GM23248 (cell line): ENCODE measurements at regions not wholly inside any gene's neighbourhood (a gene's known extent, or its start where the extent isn't known, plus 50 kb on each side); places are given as distances from the start of the nearest gene placed in this dataset.

Source experiments
- DNase-seq: peaks from one replicate; pipeline ENCODE4 v3.0.0-alpha.2; 2015
- H2AFZ ChIP-seq: fragments of 200-600 bp; sonication (generic); 2 replicates; pipeline ENCODE4 v1.6.1; 2016; ENCODE audit warnings: antibody characterized with exemption
- H3F3A ChIP-seq: fragments of 200-600 bp; sonication (generic); 2 replicates; pipeline ENCODE4 v1.6.1; 2016; ENCODE audit warnings: mild to moderate bottlenecking, antibody characterized with exemption, mixed run types; ENCODE audit not compliant: insufficient read depth
- H3K27ac ChIP-seq: fragments of 200-600 bp; sonication (generic); 2 replicates; pipeline ENCODE4 v1.5.1; 2016; ENCODE audit warnings: mild to moderate bottlenecking
- H3K27me3 ChIP-seq: fragments of 200-600 bp; sonication (generic); replicated peaks from 2 replicates; pipeline ENCODE4 v1.6.1; 2016; ENCODE audit warnings: mild to moderate bottlenecking; ENCODE audit not compliant: insufficient read depth
- H3K36me3 ChIP-seq: fragments of 200-600 bp; sonication (generic); 2 replicates; pipeline ENCODE4 v1.6.1; 2016; ENCODE audit warnings: low read depth, mild to moderate bottlenecking
- H3K4me1 ChIP-seq: fragments of 200-600 bp; sonication (generic); 2 replicates; pipeline ENCODE4 v1.6.1; 2016; ENCODE audit warnings: mild to moderate bottlenecking; ENCODE audit not compliant: insufficient read depth
- H3K4me2 ChIP-seq: fragments of 200-600 bp; sonication (generic); one replicate; pipeline ENCODE4 v1.6.1; 2016; ENCODE audit warnings: mild to moderate bottlenecking; ENCODE audit not compliant: unreplicated experiment
- H3K4me3 ChIP-seq: fragments of 200-600 bp; sonication (generic); 2 replicates; pipeline ENCODE4 v1.5.1; 2016; ENCODE audit warnings: mild to moderate bottlenecking
- H3K79me2 ChIP-seq: fragments of 200-600 bp; sonication (generic); 2 replicates; pipeline ENCODE4 v1.6.1; 2016; ENCODE audit warnings: mild to moderate bottlenecking; ENCODE audit not compliant: insufficient read depth
- H3K9ac ChIP-seq: fragments of 200-600 bp; sonication (generic); 2 replicates; pipeline ENCODE4 v1.6.1; 2016; ENCODE audit warnings: mild to moderate bottlenecking
- H3K9me2 ChIP-seq: fragments of 200-600 bp; sonication (generic); 2 replicates; pipeline ENCODE4 v1.6.1; 2016; ENCODE audit warnings: mixed run types, mild to moderate bottlenecking, moderate library complexity; ENCODE audit not compliant: insufficient read depth
- H3K9me3 ChIP-seq: fragments of 200-600 bp; sonication (generic); one replicate; pipeline ENCODE4 v1.6.1; 2017; ENCODE audit warnings: low read depth
- H4K20me1 ChIP-seq: fragments of 200-600 bp; sonication (generic); 2 replicates; pipeline ENCODE4 v1.6.0; 2016; ENCODE audit not compliant: insufficient read depth
- EZH2 ChIP-seq: fragments of 200-600 bp; sonication (generic); IDR thresholded peaks from 2 replicates; pipeline ENCODE4 v1.6.1; 2018; ENCODE audit warnings: antibody characterized with exemption, mild to moderate bottlenecking; ENCODE audit not compliant: insufficient read depth, poor library complexity, severe bottlenecking
- EZH2phosphoT487 ChIP-seq: fragments of 200-600 bp; sonication (generic); IDR thresholded peaks from 2 replicates; pipeline ENCODE4 v1.6.1; 2018; ENCODE audit warnings: antibody characterized with exemption, moderate library complexity, mild to moderate bottlenecking, low read depth; ENCODE audit not compliant: insufficient read depth
- WGBS, 2 experiments: methylation state at CpG; one replicate each; pipeline ENCODE4 v1.1.6; 2015 to 2017; ENCODE audit warnings: low lambda C conversion rate in 2 of 2, low coverage in 1 of 2; ENCODE audit errors: missing lambda C conversion rate in 2 of 2; 5-methylcytosine and 5-hydroxymethylcytosine counted together
- in situ Hi-C: fragments of 300-500 bp; cut with MboI; formaldehyde crosslinking; loops from 2 replicates; pipeline ENCODE4 v1.15.0; 2020

- no peaks in the 10 kb centered on the region for H3K9me2 ChIP-seq
- no peaks in the 10 kb centered on the region for H3F3A ChIP-seq
- no peak overlapping the region for H3K4me2 ChIP-seq
- no peaks in the 10 kb centered on the region for H3K27me3 ChIP-seq
- no peak overlapping the region for H3K4me3 ChIP-seq
- H3K27ac ChIP-seq: no peak overlapping the region
- H3K4me1 ChIP-seq: no peaks in the 10 kb centered on the region
- H3K9me3 ChIP-seq: no peaks in the 10 kb centered on the region
- TF ChIP-seq EZH2phosphoT487: no peak
- no peak for TF ChIP-seq EZH2
- no peak overlapping the region for H2AFZ ChIP-seq
- no peak for DNase-seq
- in situ Hi-C loops: no loop called here
- H3K9ac ChIP-seq: no peak overlapping the region
- 82 to 84% methylated on average over 4 of the region's 4 CpGs for WGBS, 2 experiments
- no peaks in the 10 kb centered on the region for H4K20me1 ChIP-seq
- no peaks in the 10 kb centered on the region for H3K79me2 ChIP-seq
- no peaks in the 10 kb centered on the region for H3K36me3 ChIP-seq
These were observed 298.9 kb upstream of the TCF4 start for GRCh38 chr18:55886886-55887285.

- Histone ChIP-seq H3K79me2 (no peaks in the 10 kb centered on the region), H3F3A (no peaks in the 10 kb centered on the region), H3K4me2 (no peak overlapping the region), H3K9me3 (no peaks in the 10 kb centered on the region), H3K4me1 (peaks cover 1% of the 10 kb centered on the region; the same call in 1 of the 2 replicates), H3K27ac (no peak overlapping the region), H2AFZ (no peak overlapping the region), H3K4me3 (no peak overlapping the region), H3K27me3 (no peaks in the 10 kb centered on the region), H3K36me3 (no peaks in the 10 kb centered on the region), H4K20me1 (no peaks in the 10 kb centered on the region), H3K9me2 (no peaks in the 10 kb centered on the region), H3K9ac (no peak overlapping the region)
- DNase-seq: no peak
- TF ChIP-seq EZH2 (no peak), EZH2phosphoT487 (no peak)
- in situ Hi-C loops: no loop called here
- WGBS, 2 experiments: 26 to 40% methylated on average over 2 of the region's 2 CpGs
These were observed 296.5 kb upstream of the TCF4 start for GRCh38 chr18:55884498-55884897.

GRCh38 chr18:55880617-55881016 lies 292.6 kb upstream of the TCF4 start:
- Histone ChIP-seq H4K20me1 (no peaks in the 10 kb centered on the region), H3K4me1 (peaks cover 21% of the 10 kb centered on the region), H3K9ac (no peak overlapping the region), H3K9me2 (no peaks in the 10 kb centered on the region), H3K4me3 (no peak overlapping the region), H3K79me2 (no peaks in the 10 kb centered on the region), H3F3A (no peaks in the 10 kb centered on the region), H3K27me3 (no peaks in the 10 kb centered on the region), H3K27ac (no peak overlapping the region), H3K9me3 (no peaks in the 10 kb centered on the region), H2AFZ (no peak overlapping the region), H3K36me3 (no peaks in the 10 kb centered on the region), H3K4me2 (no peak overlapping the region)
- no peak for DNase-seq
- in situ Hi-C loops: no loop called here
- TF ChIP-seq EZH2phosphoT487 (no peak), EZH2 (no peak)
- 96% methylated on average over 8 of the region's 8 CpGs for WGBS, 2 experiments

GRCh38 chr18:55879331-55879730 lies 291.3 kb upstream of the TCF4 start:
- Histone ChIP-seq H3K4me2 (no peak overlapping the region), H3K4me1 (peaks cover 21% of the 10 kb centered on the region), H3K27me3 (no peaks in the 10 kb centered on the region), H4K20me1 (no peaks in the 10 kb centered on the region), H3K9ac (no peak overlapping the region), H3K27ac (no peak overlapping the region), H3K79me2 (no peaks in the 10 kb centered on the region), H3K36me3 (no peaks in the 10 kb centered on the region), H2AFZ (no peak overlapping the region), H3F3A (no peaks in the 10 kb centered on the region), H3K9me2 (no peaks in the 10 kb centered on the region), H3K9me3 (no peaks in the 10 kb centered on the region), H3K4me3 (no peak overlapping the region)
- in situ Hi-C loops: no loop called here
- 76 to 86% methylated on average over 2 of the region's 2 CpGs for WGBS, 2 experiments
- peak; percentile 32 for DNase-seq
- TF ChIP-seq EZH2: no peak
- TF ChIP-seq EZH2phosphoT487: no peak

GRCh38 chr18:55878224-55878623 lies 290.2 kb upstream of the TCF4 start:
- H3K4me1 ChIP-seq: peaks cover 21% of the 10 kb centered on the region
- no peaks in the 10 kb centered on the region for H3K79me2 ChIP-seq
- H3K9ac ChIP-seq: no peak overlapping the region
- no peaks in the 10 kb centered on the region for H3K9me2 ChIP-seq
- no peaks in the 10 kb centered on the region for H3K36me3 ChIP-seq
- peak; percentile 66 for DNase-seq
- peak overlapping the region; percentile 28; the same call in 1 of the 2 replicates for H2AFZ ChIP-seq
- no peak overlapping the region for H3K4me2 ChIP-seq
- TF ChIP-seq EZH2phosphoT487 (no peak), EZH2 (no peak)
- H3K27me3 ChIP-seq: no peaks in the 10 kb centered on the region
- 84 to 86% methylated on average over 1 of the region's 1 CpG for WGBS, 2 experiments
- H3K4me3 ChIP-seq: no peak overlapping the region
- H3K27ac ChIP-seq: no peak overlapping the region
- H4K20me1 ChIP-seq: no peaks in the 10 kb centered on the region
- in situ Hi-C loops: no loop called here
- no peaks in the 10 kb centered on the region for H3K9me3 ChIP-seq
- no peaks in the 10 kb centered on the region for H3F3A ChIP-seq
